Thoracic aorta (tissue), 2 donors: ENCODE measurements at regions not wholly inside any gene's neighbourhood (a gene's known extent, or its start where the extent isn't known, plus 50 kb on each side); places are given as distances from the start of the nearest gene placed in this dataset.

Experiments used
- ATAC-seq: fragments of 150-250 bp; one replicate; pipeline ENCODE4 v1.8.0; 2017; ENCODE audit warnings: low read depth; ENCODE audit not compliant: insufficient number of reproducible peaks, low FRiP score
- DNase-seq: peaks from one replicate; pipeline ENCODE4 v3.0.0-alpha.2; 2020; ENCODE audit warnings: low spot score
- H3K27ac ChIP-seq, 2 donors: fragments of 200-600 bp; sonication (generic); 1 replicate in 1 of 2; 2 replicates in 1 of 2; pipeline ENCODE4 v1.5.1; 2016; ENCODE audit warnings: mild to moderate bottlenecking in 2 of 2, moderate library complexity in 2 of 2
- H3K27me3 ChIP-seq: fragments of 200-600 bp; sonication (generic); replicated peaks from 2 replicates; pipeline ENCODE4 v1.6.0; 2016; ENCODE audit warnings: mild to moderate bottlenecking; ENCODE audit not compliant: insufficient read depth
- H3K36me3 ChIP-seq: fragments of 200-600 bp; sonication (generic); one replicate; pipeline ENCODE4 v1.5.1; 2016
- H3K4me1 ChIP-seq, 2 donors: fragments of 200-600 bp; sonication (generic); 1 replicate in 1 of 2; 2 replicates in 1 of 2; pipeline versions ENCODE4 v1.5.1 to v1.6.0; 2016; ENCODE audit warnings: low read depth in 2 of 2, mild to moderate bottlenecking in 1 of 2; ENCODE audit not compliant: control insufficient read depth in 1 of 2
- H3K4me3 ChIP-seq: fragments of 200-600 bp; sonication (generic); 2 replicates; pipeline ENCODE4 v1.5.1; 2016; ENCODE audit warnings: mild to moderate bottlenecking
- H3K9me3 ChIP-seq: fragments of 200-600 bp; sonication (generic); 2 replicates; pipeline ENCODE4 v1.5.1; 2016
- CTCF ChIP-seq: fragments of 200-600 bp; sonication (generic); IDR thresholded peaks from one replicate; pipeline ENCODE4 v1.5.1; 2019; ENCODE audit warnings: antibody characterized with exemption

DNA sequence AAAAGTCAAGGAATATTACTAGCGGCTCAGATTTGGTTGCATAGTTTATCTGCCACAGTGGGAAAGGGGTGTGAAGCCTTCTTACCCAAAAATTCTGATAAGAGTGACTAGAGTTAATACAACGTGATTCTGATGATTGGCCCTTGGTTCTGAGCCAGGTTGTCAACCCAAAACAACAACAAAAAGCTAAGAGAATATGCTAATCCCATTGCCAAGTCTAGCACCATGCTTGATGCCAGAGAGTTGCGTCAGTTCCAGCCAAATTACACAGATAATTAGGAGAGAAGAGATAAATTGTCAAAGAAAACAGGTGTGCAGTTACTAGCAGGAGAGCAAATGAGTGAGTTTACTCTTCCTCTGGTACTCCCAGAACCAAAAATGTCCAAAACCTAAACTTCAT is 287.4 kb upstream of the AGA start:
- H3K27me3 ChIP-seq = no peaks in the 10 kb centered on the region
- H3K27ac ChIP-seq = no peak overlapping the region
- DNase-seq (no peak), ATAC-seq (no peak)
- H3K4me3 ChIP-seq = no peak overlapping the region
- no peaks in the 10 kb centered on the region for H3K9me3 ChIP-seq
- no peaks in the 10 kb centered on the region for H3K36me3 ChIP-seq
- no peak for TF ChIP-seq CTCF
- no peaks in the 10 kb centered on the region for H3K4me1 ChIP-seq

- H3K27ac ChIP-seq = no peak overlapping the region
- no peaks in the 10 kb centered on the region for H3K9me3 ChIP-seq
- no peak for TF ChIP-seq CTCF
- no peak overlapping the region for H3K4me3 ChIP-seq
- H3K36me3 ChIP-seq = no peaks in the 10 kb centered on the region
- no peak for DNase-seq
- H3K4me1 ChIP-seq = no peaks in the 10 kb centered on the region
- ATAC-seq = no peak
- H3K27me3 ChIP-seq = no peaks in the 10 kb centered on the region
These were observed 295.2 kb upstream of the AGA start for GRCh38 chr4:177737387-177737940.

GRCh38 chr4:177740563-177740962 is 298.3 kb upstream of the AGA start:
- H3K36me3 ChIP-seq = no peaks in the 10 kb centered on the region

DNA sequence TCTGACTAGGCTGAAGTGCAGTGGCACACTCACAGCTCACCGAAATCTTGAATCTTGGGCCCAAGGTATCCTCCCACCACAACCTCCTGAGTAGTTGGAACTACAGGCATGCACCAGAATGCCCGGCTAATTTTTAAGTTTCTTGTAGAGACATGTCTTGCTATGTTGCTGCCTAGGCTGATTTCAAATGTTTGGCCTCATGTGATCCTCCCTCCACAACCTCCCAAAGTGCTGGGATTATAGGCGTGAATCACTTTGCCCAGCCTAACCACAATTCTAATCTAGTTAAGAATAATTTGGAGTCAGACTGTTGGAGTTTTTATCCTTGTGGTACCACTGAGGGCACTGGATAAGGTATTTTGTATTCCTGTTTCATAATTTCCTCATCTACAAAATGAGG is 317.5 kb upstream of the AGA start:
- no peaks in the 10 kb centered on the region for H3K9me3 ChIP-seq
- no peaks in the 10 kb centered on the region for H3K27me3 ChIP-seq
- ATAC-seq (no peak), DNase-seq (no peak)
- no peak for TF ChIP-seq CTCF
- H3K4me3 ChIP-seq = no peak overlapping the region
- H3K36me3 ChIP-seq = no peaks in the 10 kb centered on the region
- no peaks in the 10 kb centered on the region for H3K4me1 ChIP-seq
- H3K27ac ChIP-seq = no peak overlapping the region

More at GRCh38 chr4:177740563-177740962, 298.3 kb upstream of the AGA start:
- no peak for DNase-seq
- TF ChIP-seq CTCF = no peak
- Histone ChIP-seq H3K27ac (no peak overlapping the region), H3K4me3 (no peak overlapping the region), H3K27me3 (no peaks in the 10 kb centered on the region), H3K4me1 (no peaks in the 10 kb centered on the region), H3K9me3 (no peaks in the 10 kb centered on the region)
- no peak for ATAC-seq

DNA sequence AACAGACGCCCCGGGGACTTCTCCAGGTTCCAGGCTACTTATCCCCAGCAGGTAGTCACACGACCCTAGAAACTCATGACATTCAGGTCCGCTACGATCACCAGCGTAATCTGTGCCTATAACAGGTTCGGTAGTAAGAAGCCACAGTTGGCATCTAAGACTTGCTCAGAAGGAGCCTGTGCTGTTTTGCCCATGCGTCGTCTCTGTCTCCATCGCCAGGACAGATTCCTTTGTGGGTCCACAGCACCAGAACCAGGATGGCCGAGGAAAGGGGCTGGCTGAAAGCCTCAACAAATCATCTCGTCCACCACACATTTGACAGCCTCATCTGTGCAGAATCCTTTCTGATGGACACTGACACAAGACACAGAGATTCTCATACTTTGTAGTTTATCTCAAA is 319.5 kb upstream of the AGA start:
- H3K4me3 ChIP-seq = no peak overlapping the region
- H3K27ac ChIP-seq = no peak overlapping the region
- H3K9me3 ChIP-seq = no peaks in the 10 kb centered on the region
- TF ChIP-seq CTCF = no peak
- DNase-seq (no peak), ATAC-seq (no peak)
- no peaks in the 10 kb centered on the region for H3K4me1 ChIP-seq
- no peaks in the 10 kb centered on the region for H3K27me3 ChIP-seq
- no peaks in the 10 kb centered on the region for H3K36me3 ChIP-seq
